HUES48 (cell line): ENCODE measurements at regions not wholly inside any gene's neighbourhood (a gene's known extent, or its start where the extent isn't known, plus 50 kb on each side); places are given as distances from the start of the nearest gene placed in this dataset.

Experiments used
- H3K27ac ChIP-seq: one replicate; pipeline ENCODE4 v1.7.0; 2013; ENCODE audit warnings: low read depth, low read length, inconsistent platforms
- H3K27me3 ChIP-seq: 2 replicates; pipeline ENCODE4 v1.6.1; 2013; ENCODE audit warnings: mild to moderate bottlenecking, low read length; ENCODE audit not compliant: control insufficient read depth, insufficient read depth
- H3K36me3 ChIP-seq: 2 replicates; pipeline ENCODE4 v1.6.1; 2013; ENCODE audit warnings: low read length; ENCODE audit not compliant: control insufficient read depth, insufficient read depth
- H3K4me1 ChIP-seq: 2 replicates; pipeline ENCODE4 v1.6.1; 2013; ENCODE audit warnings: mild to moderate bottlenecking, low read length; ENCODE audit not compliant: control insufficient read depth, insufficient read depth
- H3K4me3 ChIP-seq: 2 replicates; pipeline ENCODE4 v1.5.1; 2013; ENCODE audit warnings: mild to moderate bottlenecking, low read depth, low read length
- H3K9ac ChIP-seq: 2 replicates; pipeline ENCODE4 v1.6.1; 2013; ENCODE audit warnings: mild to moderate bottlenecking, low read depth, low read length, moderate library complexity
- H3K9me3 ChIP-seq: 2 replicates; pipeline ENCODE4 v1.6.1; 2013; ENCODE audit warnings: low read length; ENCODE audit not compliant: control insufficient read depth, insufficient read depth

GRCh38 chr11:127996825-127997224 lies 590.5 kb downstream of the ETS1 start:
- H3K9ac ChIP-seq, result no peak overlapping the region
- no peaks in the 10 kb centered on the region for H3K4me1 ChIP-seq
- H3K36me3 ChIP-seq, result no peaks in the 10 kb centered on the region
- no peaks in the 10 kb centered on the region for H3K9me3 ChIP-seq
- no peaks in the 10 kb centered on the region for H3K27me3 ChIP-seq
- H3K27ac ChIP-seq, result no peak overlapping the region
- no peak overlapping the region for H3K4me3 ChIP-seq

- Histone ChIP-seq H3K27me3 (no peaks in the 10 kb centered on the region), H3K36me3 (no peaks in the 10 kb centered on the region), H3K27ac (no peak overlapping the region), H3K9me3 (no peaks in the 10 kb centered on the region), H3K4me3 (no peak overlapping the region), H3K4me1 (no peaks in the 10 kb centered on the region), H3K9ac (no peak overlapping the region)
These were observed 591.4 kb downstream of the ETS1 start for GRCh38 chr11:127995921-127996320.

- Histone ChIP-seq H3K27me3 (no peaks in the 10 kb centered on the region), H3K9ac (no peak overlapping the region), H3K27ac (no peak overlapping the region), H3K4me3 (no peak overlapping the region), H3K36me3 (no peaks in the 10 kb centered on the region), H3K4me1 (no peaks in the 10 kb centered on the region), H3K9me3 (no peaks in the 10 kb centered on the region)
These were observed 592.6 kb downstream of the ETS1 start for GRCh38 chr11:127994736-127995135.

GRCh38 chr11:127993788-127994187 lies 593.6 kb downstream of the ETS1 start:
- H3K27ac ChIP-seq, result no peak overlapping the region
- no peak overlapping the region for H3K4me3 ChIP-seq
- H3K27me3 ChIP-seq, result no peaks in the 10 kb centered on the region
- no peak overlapping the region for H3K9ac ChIP-seq
- H3K9me3 ChIP-seq, result no peaks in the 10 kb centered on the region
- no peaks in the 10 kb centered on the region for H3K36me3 ChIP-seq
- no peaks in the 10 kb centered on the region for H3K4me1 ChIP-seq

DNA sequence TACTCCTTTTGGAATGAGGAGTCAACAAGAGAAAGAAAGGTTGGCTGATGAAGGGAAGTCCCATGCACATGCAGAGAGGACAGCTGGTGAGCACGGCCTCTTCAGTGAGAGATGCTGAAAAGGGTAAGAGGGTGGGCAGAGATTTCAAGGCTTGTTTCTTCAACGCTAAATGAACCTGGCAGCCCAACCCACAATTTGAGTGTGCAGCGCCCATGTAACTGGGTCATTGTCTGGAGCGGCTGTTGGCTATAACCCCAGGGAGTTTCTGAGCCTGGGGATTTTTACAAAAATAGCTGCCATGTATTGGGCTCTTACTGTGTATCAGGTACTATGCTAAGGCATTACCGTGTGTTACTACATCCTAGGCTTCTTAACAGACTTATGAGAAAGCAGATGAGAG lies 594.1 kb downstream of the ETS1 start:
- Histone ChIP-seq H3K9ac (no peak overlapping the region), H3K27ac (no peak overlapping the region), H3K4me3 (no peak overlapping the region), H3K36me3 (no peaks in the 10 kb centered on the region), H3K27me3 (no peaks in the 10 kb centered on the region), H3K9me3 (no peaks in the 10 kb centered on the region), H3K4me1 (no peaks in the 10 kb centered on the region)

DNA sequence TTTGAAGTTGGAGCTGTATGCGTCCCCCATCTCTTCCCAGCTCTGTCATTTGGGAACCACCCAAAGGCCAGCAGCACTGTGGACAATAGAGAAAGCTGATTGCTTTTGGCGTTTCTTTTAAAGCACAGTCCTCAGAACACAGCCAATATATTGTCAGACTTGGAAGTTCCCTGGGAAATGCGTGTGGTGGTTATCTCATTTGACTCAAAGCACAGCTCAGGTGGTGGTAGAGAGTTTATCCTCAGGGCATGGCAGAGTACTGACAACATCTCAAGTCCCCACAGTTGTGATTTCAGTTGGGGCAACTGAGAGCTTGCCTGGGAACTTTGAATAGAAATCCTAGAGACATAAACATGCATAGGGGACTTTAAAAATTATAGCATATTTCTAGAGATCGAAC lies 601.3 kb downstream of the ETS1 start:
- no peaks in the 10 kb centered on the region for H3K27me3 ChIP-seq
- no peak overlapping the region for H3K4me3 ChIP-seq
- no peaks in the 10 kb centered on the region for H3K9me3 ChIP-seq
- no peaks in the 10 kb centered on the region for H3K36me3 ChIP-seq
- H3K4me1 ChIP-seq, result peaks cover 8% of the 10 kb centered on the region
- H3K27ac ChIP-seq, result no peak overlapping the region
- H3K9ac ChIP-seq, result no peak overlapping the region

- no peaks in the 10 kb centered on the region for H3K27me3 ChIP-seq
- no peak overlapping the region for H3K27ac ChIP-seq
- no peaks in the 10 kb centered on the region for H3K36me3 ChIP-seq
- H3K4me1 ChIP-seq, result no peaks in the 10 kb centered on the region
- H3K9ac ChIP-seq, result no peak overlapping the region
- H3K4me3 ChIP-seq, result no peak overlapping the region
- no peaks in the 10 kb centered on the region for H3K9me3 ChIP-seq
These were observed 614.5 kb downstream of the ETS1 start for GRCh38 chr11:127972816-127973215.

DNA sequence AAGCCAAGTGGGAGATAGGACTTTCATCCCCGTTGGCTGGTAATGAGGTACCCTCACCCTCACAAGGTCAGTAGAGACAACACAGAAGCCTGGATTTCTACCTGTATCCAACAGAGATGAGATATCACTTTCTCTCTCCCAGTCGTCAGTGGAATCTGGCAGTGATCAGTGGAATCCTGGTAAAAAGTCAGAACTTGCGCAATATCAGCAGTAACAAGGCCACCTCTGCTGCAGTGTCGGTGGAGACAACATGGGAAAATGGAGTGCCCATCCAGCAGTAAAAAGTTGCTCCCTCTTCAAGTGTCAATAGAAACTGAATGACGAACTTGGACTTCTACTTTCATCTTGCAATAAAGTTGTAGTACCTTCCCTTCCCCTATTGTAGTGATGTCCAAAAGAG lies 615.9 kb downstream of the ETS1 start:
- Histone ChIP-seq H3K9ac (no peak overlapping the region), H3K4me3 (no peak overlapping the region), H3K4me1 (no peaks in the 10 kb centered on the region), H3K9me3 (no peaks in the 10 kb centered on the region), H3K27me3 (no peaks in the 10 kb centered on the region), H3K36me3 (no peaks in the 10 kb centered on the region), H3K27ac (no peak overlapping the region)

- Histone ChIP-seq H3K4me3 (no peak overlapping the region), H3K4me1 (no peaks in the 10 kb centered on the region), H3K9me3 (no peaks in the 10 kb centered on the region), H3K36me3 (no peaks in the 10 kb centered on the region), H3K9ac (no peak overlapping the region), H3K27me3 (no peaks in the 10 kb centered on the region), H3K27ac (no peak overlapping the region)
These were observed 620.5 kb downstream of the ETS1 start for GRCh38 chr11:127966821-127967220.

- no peak overlapping the region for H3K9ac ChIP-seq
- H3K4me3 ChIP-seq, result no peak overlapping the region
- no peak overlapping the region for H3K27ac ChIP-seq
- no peaks in the 10 kb centered on the region for H3K27me3 ChIP-seq
- H3K36me3 ChIP-seq, result no peaks in the 10 kb centered on the region
- H3K4me1 ChIP-seq, result no peaks in the 10 kb centered on the region
- no peaks in the 10 kb centered on the region for H3K9me3 ChIP-seq
These were observed 621.3 kb downstream of the ETS1 start for GRCh38 chr11:127965939-127966668.

DNA sequence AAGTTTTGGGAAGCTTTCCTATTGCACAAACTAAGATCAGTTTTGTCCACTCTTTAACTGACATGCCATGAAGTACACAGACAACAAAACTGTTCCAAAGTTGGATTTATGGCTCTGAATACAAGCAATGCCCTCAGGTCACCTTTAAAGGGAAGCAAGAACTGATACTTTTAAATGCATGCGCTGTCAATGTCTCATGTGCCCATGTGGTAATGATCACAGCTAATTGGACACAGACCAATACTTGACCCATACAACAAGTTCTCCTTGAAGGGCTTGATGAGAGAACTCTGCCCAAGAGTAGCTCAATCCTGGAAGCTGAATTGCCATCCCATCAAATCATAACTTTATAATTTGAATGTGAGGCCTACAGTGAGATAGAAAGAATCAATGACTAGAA lies 624.9 kb downstream of the ETS1 start:
- H3K36me3 ChIP-seq, result no peaks in the 10 kb centered on the region
- no peak overlapping the region for H3K27ac ChIP-seq
- H3K4me1 ChIP-seq, result no peaks in the 10 kb centered on the region
- no peak overlapping the region for H3K4me3 ChIP-seq
- H3K27me3 ChIP-seq, result no peaks in the 10 kb centered on the region
- no peaks in the 10 kb centered on the region for H3K9me3 ChIP-seq
- no peak overlapping the region for H3K9ac ChIP-seq
